TTC549 (cell line): ENCODE measurements at regions not wholly inside any gene's neighbourhood (a gene's known extent, or its start where the extent isn't known, plus 50 kb on each side); places are given as distances from the start of the nearest gene placed in this dataset.

Experiments used
- FAIRE-seq: peaks from 2 replicates; lab custom pipeline; 2012; peaks lifted over from hg19 to GRCh38; lab: Jason Lieb, UNC

DNA sequence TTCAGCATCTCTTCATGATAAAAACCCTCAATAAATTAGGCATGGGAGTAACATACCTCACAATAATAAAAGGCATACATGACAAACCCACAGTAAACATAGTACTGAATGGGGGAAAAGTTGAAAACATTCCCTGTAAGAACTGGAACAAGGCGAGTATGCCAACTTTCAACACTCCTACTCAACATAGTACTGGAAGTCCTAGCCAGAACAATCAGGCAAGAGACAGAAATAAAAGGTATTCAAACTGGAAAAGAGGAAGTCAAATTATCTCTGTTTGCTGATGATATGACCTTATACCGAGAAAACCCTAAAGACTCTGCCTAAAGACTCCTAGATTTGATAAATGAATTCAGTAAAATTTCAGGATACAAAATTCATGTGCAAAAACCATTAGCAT lies 167.6 kb downstream of the TMEM38B start:
- no peak for FAIRE-seq

DNA sequence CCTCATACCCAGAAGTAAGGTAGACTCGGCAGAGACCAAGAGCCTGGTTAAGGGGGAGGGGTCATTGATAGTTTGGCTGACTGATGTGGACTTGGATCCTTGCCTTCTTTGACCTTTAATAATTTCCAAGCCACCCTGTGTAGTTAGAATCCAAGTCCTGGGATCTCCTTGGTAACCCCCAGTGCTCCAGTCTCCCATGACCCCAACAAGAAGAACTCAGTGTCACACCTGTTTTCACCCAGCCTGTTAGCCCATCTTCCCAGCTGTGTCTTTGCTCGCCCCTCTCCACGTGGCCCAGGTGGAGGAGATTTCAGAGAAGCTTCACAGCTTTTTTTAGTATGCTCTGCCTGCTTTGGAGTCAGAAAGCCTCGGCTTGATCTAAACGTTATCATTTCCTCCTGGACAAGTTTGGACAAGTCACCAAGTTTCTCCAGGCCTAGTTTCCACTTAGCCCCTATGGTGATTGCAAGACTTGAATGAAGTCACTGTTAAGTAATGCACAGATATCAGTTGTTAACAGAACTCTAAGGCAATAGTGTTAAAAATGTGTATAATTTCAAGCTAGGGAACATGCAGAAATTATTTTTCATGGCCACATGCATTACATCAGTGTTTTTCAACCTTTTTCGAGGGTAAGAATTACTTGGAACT lies 170.0 kb downstream of the TMEM38B start:
- FAIRE-seq: no peak

DNA sequence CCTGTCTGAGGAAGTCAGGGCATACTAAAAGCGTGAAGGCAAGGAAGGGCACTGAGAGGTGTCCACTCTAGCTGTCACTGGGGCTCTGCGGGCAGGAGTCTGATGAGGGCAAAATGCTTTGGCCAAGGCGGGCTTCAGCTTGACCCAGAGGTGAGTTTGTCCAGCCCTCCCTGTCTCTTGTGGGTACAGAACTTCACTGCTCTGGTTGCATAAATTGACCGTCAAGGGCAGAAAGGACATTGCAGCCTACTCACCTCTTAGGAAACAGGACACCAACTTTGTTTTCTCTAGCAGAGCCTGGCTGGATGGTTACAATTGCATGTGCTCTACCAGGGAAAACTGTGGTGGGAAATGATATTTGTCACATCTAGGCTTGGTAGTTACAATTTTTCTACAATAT lies 170.9 kb downstream of the TMEM38B start:
- no peak for FAIRE-seq

DNA sequence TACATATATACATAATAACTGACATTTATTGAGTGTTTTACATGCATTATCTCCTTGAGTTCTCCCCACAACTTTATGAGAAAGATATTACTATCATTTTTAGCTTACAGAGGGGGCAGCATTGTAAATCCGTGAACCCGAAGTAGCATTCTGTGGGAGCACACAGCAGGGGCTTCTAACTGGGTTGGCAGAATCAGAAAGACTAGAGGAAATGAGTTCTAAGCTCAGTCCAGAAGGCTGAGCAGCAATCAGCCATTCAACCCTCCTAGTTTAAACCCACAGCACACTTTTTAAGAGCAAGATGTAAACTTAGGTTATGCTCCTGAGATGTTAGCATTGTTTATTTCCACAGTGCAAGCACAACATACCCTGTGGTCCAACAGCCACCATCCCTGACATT lies 177.2 kb downstream of the TMEM38B start:
- FAIRE-seq: no peak

DNA sequence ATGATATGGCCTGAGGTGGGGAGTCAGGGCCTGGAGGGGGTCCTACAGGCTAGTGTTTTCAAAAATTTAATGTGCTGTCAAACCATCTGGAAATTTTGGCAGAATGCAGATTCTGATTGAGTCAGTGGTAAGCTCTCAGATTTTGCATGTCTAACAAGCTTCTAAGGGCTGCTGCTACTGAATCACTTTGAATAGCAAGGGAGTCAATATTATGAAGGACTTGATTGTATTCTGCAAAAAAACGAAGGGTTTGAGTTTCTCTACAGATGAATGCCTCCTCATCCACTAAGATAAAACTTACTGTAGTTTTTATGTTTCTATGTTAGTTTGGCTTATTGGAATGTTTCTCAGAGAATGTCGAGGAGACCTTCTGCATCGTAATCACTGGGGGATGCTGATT lies 179.5 kb downstream of the TMEM38B start:
- FAIRE-seq: no peak

DNA sequence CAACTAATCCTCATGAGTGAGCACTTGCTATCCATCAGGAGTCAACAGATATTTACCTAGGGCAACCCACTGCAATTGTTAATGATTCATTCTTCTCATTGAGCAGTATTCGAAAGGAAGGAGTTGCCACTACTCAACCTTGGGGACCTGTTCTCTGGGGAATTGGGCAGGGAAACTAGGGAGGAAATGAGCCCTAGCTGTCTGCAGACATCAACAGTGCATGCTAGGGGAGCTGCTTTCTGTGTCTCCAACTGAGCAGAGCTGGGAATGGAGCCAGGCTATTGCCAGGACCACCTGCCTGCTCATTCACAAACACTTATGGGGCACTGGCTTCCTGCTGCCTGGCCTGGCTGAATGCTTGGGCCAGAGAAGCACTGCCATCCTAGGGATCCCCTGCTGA lies 183.4 kb downstream of the TMEM38B start:
- FAIRE-seq: no peak

DNA sequence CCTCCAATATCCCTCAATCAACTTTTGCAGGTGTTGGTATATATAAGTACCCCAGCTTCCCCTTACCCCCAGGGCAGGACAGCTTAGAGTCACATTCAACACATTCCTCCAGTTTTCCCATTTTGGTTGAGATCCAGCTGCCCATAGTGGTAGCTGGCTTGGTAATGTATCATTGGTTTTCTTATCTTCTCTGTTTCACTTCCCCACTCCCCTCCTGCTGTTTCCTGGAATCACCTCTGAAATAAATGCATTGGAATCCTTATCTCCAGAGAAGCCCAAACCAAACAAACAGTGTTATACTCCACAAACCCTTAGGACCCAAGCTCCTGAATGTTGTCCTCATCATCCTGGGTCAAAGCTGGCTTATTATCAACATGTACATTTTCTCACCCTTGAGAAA lies 184.8 kb downstream of the TMEM38B start:
- FAIRE-seq: no peak

DNA sequence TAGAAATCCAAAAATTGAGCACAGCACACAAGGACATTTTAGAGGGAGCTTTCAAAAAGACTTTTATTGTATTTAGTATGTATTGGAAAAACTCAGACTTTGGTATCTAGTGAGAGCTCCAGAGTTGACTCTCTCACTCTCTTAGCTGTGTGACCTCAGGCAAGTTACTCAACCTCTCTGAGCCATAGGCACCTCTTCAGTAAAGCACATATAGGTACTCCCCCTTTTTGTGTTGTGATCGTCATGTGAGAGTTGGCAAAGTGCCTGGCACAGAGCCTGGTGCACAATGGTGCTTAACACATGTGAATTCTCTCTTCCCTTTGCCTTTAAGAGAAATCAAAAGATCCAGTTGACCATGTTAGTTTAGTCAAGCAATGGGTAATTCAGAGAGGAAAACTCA lies 186.2 kb downstream of the TMEM38B start:
- no peak for FAIRE-seq

DNA sequence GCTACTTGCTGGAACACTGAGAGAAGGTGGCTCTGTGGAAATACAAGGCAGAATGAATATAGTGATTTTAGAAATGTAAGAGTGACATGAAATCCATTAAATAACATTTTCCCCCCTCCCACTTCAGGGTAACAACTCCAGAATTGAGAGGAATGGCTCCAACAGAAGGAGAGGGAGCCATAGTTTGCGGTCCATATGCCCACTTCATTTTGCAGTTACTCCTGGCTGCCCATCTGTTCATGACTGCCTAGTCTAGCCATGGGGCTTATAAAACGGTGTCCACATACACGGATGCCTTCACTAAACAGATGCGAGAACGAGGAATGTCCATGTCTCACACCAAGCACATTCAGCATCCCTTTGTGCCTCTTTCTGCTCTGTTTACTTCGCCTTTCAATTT lies 186.7 kb downstream of the TMEM38B start:
- FAIRE-seq: no peak

DNA sequence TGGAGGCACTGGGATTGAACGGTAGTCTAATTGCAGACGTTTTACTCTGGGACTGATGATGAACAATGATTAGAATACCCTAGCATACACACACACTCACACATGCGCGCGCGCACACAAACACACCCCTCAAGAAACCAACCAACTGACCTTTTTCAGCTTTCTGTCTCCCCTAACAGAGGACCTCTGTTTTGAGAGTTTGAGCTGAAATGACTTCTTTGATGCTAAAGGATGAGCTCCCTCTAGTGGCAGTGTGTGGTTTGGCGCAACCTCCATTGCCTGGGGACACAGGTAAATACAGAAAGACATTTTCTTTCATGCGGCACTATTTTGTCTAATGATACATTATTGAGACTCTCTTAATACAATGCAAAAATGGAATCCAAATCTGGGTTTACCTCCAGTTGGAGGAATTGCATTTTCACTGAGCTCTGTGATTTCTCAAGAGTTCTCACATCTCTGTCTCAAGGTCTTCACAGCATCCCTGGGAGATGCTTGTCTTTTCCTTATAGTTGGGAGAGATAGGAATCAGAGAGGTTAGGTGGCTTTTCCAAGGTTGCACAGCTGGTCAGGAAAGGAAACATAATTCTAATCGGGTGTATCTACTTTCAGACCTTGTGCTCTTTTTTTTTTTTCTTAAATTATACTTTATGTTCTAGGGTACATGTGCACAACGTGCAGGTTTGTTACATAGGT lies 187.5 kb downstream of the TMEM38B start:
- FAIRE-seq: no peak

DNA sequence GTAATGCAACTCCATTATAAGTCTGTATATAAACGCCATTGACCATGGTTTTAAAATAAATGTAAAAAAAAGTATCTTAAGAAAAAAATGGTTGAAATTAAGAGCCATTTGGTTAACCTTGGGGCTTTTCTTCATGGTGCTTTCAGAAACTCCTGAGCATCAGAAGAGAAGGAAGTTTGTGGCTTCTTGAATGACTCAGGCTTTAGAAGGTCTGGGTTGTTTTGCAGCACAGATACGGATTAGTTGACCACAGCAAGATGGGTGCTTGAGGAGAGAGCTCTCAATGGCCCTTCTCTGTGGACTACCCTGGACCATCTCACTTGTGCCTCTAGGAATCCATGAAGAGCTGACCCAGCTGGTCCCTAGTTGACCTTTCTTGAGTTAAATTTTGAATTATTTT lies 189.5 kb downstream of the TMEM38B start:
- no peak for FAIRE-seq

DNA sequence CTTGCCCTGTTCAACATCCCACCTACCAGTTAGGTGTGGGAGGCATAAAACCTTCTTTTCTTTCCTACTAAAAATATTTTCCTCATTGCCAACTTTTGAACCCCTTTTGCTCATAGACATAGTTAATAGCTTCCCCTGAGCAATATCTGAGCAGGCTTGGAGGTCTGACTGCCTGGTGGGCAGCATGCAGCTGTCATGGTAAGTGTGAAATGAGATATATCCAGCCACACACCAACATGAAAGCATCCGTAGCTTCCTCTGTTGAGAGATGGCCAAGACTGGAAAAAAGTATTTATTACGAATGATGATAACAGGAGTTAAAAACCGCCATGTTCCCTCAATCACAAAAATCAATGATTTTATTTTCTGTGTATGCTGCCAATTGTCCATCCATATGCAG lies 190.1 kb downstream of the TMEM38B start:
- FAIRE-seq: no peak

DNA sequence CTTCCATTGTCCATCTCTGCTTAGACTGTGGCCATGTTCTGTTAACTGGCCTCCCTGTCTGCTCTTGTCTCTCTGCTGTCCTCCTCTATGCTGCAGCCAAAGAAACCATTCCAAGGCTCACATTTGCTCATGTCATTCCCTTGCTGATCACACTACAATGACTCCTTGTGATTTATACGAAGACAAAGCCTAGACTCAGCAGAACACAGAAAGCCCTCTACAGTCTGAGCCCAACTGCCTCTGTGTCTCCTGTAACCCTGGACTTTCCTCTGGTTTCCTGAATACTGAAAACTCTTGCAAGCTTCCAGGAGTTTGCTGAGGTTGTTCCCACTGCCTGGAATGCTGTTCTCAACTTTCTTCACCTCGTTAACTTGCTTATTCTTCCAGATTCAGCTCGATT lies 191.8 kb downstream of the TMEM38B start:
- no peak for FAIRE-seq

DNA sequence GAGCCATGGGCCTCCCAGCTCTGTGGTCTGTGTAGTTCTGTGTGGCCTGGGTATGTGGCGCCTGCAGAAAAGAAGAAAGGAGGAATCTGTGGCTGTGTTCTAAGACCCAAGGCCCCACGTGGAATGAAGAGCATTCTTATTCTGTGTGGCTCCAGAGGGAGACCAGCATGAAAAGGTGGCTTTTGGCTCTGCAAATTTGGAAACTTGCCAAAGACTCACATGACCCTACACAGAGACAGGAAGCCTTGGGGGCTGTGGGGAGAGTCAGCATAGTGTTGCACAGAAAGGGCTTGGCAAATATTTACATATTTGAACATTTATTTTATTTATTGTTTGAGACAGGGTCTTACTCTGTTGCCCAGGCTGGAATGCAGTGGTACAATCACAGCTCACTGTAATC lies 193.3 kb downstream of the TMEM38B start:
- FAIRE-seq: no peak

DNA sequence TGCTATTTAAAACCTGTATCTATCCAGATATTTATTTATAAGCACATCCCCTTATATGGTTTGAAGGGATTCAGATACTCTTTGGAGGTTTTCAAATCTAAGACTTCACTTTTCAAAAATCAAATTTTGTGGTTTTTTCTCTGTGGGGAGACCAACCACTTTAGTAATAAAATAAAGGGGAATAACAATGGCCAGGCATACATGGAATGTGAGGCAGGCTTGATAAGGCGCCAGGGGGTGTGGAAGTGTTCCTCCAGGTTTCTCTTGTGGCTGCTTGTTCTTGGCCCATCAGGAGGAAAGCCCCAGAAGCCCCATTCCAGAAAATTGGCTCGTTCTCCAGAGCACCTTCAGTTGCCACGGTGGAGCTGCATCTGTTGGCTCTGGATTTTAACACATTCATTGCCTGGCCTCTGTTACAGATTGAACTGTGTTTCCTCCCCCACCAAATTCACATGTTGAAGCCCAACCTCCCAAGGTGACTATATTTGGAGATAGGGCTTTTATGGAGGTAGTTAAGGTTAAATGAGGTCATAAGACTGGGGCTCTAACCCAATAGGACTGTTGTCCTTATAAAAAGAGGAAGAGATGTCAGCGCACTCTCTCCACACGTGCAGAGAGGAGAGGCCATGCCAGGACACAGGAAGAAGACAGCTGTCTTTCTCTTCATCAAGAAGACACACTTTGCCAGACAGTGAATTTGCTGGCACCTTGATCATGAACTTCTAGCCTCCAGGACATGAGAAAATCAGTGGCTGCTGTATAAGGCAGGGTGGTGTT lies 195.9 kb downstream of the TMEM38B start:
- no peak for FAIRE-seq

DNA sequence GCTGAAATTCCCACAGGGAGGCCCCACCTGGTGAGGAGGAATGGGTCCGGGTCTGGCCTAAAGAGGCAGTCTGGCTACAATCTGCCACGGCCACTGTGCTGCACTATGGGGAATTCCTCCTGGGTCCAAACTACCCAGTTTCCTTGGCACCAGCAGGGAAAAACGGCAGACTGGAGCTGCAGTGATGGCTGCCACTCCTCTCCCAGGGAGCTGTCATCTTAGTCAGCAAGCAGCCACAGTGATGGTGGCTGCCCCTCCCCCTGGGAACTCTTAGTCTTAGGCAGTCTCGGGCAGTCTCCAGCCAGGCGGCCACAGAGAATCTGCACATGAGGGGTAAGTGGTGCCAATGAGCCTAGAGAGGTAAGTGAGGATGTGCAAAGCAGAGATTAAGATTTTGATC lies 205.8 kb downstream of the TMEM38B start:
- no peak for FAIRE-seq

DNA sequence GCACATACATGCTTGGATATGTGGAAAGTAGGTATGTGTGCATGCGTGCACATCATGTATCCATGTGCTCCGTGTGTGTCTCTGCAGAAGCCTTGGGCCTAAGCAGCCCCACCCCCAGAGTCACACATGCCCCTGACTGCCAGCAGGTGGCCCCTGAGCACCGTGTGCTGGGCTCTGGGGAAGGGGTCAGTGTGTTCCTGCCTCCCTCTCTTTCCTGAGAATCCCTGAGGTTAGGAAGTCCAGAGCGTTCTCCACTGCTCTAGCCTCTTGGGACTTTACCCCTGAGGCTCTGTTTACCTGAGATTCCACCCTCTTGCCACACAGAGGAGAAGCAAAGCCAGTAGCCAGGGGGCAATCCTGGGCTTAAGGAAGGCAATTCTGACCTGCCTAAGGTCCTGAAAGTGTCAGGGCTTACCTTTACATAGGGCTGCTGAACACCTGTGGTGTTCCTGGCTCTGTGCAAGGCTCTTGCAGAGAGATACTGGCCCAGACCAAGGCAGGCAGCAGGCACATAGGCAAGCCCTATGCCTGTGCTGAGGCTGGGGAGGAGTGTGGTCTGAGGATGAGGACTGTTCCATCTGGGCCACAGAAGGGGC lies 207.3 kb downstream of the TMEM38B start:
- FAIRE-seq: no peak

DNA sequence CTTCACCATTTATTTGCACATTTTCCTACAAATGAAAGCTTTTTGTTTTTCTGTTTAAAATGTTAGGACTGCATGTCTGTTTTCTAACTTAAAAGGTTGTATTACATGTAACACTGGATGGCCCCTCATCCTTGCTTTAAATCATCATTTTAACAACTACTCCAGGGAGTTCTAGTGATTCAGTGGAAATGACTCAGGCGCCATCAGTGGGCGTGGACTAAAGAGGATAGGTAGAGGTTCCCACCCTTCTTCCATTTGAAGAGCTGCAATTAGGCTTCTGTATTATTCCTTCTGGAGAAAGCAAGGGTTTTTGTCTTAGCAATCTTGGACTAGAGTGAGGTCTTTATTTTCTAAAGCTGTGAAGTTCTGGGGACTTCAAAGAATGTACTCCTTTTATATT lies 213.7 kb downstream of the TMEM38B start:
- FAIRE-seq: no peak

DNA sequence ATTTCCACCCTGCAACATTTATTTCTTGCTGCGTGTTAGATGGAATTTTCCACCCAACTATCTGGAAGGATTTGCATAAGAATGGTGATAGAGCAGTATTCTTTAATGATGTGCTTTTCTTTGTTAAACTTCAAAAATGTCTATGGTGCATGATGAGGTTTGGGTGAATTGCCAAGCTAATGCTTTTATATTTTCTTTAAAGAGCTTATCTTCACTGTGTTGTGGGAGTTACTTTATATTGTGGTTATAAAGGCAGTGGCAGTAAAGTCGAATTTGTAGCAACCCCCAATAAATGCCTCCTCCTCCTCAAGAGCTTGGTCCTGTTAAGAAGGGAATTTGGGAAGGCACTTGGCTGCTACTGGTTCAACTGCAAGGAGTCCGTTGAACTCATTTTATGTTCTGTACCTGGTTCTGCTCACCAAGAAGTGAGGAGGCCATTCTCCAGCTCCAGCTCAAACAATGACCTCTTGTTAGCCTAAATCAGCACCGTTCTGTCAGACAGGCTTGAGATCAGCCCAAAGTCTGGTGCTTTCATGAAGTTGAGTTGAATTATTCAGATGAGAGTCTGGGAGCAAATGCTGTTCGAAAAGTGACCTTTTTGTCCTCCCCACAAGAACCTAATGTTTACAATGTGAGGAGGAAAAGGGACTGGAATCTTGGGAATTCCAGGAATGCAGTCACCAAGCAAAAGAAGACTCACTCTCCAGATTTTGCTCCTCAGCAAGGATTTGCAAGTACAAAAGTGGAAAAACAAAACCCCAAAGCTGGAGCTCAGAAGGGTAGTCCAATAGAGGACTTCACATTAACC lies 217.0 kb downstream of the TMEM38B start:
- no peak for FAIRE-seq

DNA sequence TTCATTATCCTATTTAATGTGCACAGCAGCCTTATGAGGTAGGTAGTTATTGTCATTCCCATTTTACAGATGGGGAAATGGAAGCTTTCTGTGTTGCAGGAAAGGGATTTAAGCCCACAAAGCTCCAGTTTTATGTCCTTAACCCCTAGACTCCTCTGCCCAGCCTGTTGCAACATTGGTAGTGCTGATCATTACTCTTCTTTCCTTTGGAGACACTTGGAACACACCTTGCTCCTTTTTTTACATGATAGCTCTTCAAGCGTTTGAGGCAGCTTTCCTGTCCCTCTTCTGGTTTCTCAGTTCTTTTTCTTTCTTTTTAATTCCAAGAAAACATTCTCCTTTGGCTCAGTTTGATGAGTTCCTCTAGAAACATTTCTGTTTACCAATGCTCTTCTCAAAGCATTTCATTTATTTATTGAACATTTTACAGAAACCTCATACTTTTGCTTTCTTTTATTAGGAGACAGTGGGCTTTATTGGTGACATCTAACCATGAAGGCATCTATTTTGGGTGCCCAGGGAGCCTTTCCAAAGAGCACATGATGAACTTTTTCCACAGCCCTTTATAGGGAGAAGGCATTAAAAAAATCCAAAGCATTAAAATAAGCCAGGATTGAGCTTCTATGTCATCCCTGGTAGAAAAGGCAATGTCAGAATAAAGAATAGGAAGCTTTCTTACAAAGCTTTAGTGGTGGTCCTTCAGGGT lies 218.0 kb downstream of the TMEM38B start:
- FAIRE-seq: no peak

DNA sequence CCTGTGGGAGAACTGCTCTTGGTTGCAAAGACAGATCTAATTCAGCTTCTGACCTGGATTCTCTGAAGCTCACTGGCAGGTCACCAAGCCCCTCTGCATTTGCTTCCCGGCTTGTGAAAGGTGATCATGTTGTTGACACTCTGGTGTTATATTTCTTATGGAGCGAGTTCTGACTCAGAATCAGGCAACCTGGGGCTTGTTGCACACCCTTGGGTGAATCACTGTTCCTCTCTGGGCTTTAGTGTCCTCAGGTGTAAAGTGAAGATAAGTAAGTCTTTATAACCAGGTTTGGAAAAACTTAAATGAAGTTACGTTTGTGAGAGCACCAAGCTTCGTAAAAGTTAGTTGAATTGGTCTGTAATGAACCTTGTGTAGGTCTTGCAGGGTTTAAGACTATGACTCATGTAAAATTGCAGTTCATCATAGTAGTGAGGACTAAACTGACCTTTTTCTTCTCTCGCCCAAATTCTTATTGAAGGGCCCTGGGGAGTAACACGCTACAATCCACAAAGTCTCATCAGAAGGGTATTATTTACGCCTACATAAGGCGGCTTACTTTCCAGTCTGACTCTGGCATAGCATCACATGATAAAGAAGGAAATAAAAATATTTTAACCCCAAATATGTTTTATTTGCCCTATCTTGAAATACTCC lies 218.6 kb downstream of the TMEM38B start:
- no peak for FAIRE-seq
